Neural cell (in vitro differentiated cells): ENCODE measurements at regions not wholly inside any gene's neighbourhood (a gene's known extent, or its start where the extent isn't known, plus 50 kb on each side); places are given as distances from the start of the nearest gene placed in this dataset.

ENCODE experiments used
- H2AFZ ChIP-seq: fragments of 200-600, 300-800 bp; sonication (generic), shearing (Covaris generic); 2 replicates; pipeline ENCODE4 v1.6.0; 2014; ENCODE audit warnings: low read depth, mild to moderate bottlenecking, antibody characterized with exemption, low read length, moderate library complexity
- H3F3A ChIP-seq: fragments of 200-600 bp; shearing (Covaris generic); 2 replicates; pipeline ENCODE4 v1.6.1; 2016; ENCODE audit warnings: mild to moderate bottlenecking, moderate library complexity, mixed read lengths, antibody characterized with exemption, low read length; ENCODE audit not compliant: insufficient read depth, poor library complexity, severe bottlenecking
- H3K27ac ChIP-seq: fragments of 200-600, 300-800 bp; sonication (generic), shearing (Covaris generic); 2 replicates; pipeline ENCODE4 v1.5.1; 2014; ENCODE audit warnings: mild to moderate bottlenecking, low read length, moderate library complexity
- H3K27me3 ChIP-seq: fragments of 300-800, 200-600 bp; sonication (generic), shearing (Covaris generic); 2 replicates; pipeline ENCODE4 v1.6.0; 2014; ENCODE audit warnings: mild to moderate bottlenecking, low read depth, low read length, moderate library complexity; ENCODE audit not compliant: insufficient read depth
- H3K36me3 ChIP-seq: fragments of 300-800, 200-600 bp; sonication (generic), shearing (Covaris generic); 2 replicates; pipeline ENCODE4 v1.5.1; 2014; ENCODE audit warnings: mild to moderate bottlenecking, antibody characterized with exemption, low read length, moderate library complexity; ENCODE audit not compliant: insufficient read depth
- H3K4me2 ChIP-seq: fragments of 300-800, 200-600 bp; sonication (generic), shearing (Covaris generic); 2 replicates; pipeline ENCODE4 v1.6.0; 2014; ENCODE audit warnings: mild to moderate bottlenecking, low read length
- H3K4me3 ChIP-seq: fragments of 300-800, 200-600 bp; sonication (generic), shearing (Covaris generic); 2 replicates; pipeline ENCODE4 v1.5.1; 2014; ENCODE audit warnings: mild to moderate bottlenecking, low read length, moderate library complexity
- H3K79me2 ChIP-seq: fragments of 200-600 bp; shearing (Covaris generic); replicated peaks from 2 replicates; pipeline ENCODE4 v1.6.0; 2014; ENCODE audit warnings: mild to moderate bottlenecking, low read length, moderate library complexity; ENCODE audit not compliant: insufficient read depth
- H3K9ac ChIP-seq: fragments of 300-800, 200-600 bp; sonication (generic), shearing (Covaris generic); 2 replicates; pipeline ENCODE4 v1.6.1; 2016; ENCODE audit warnings: mild to moderate bottlenecking, low read length, mixed read lengths
- H3K9me2 ChIP-seq: fragments of 200-600 bp; shearing (Covaris generic); 2 replicates; pipeline ENCODE4 v1.6.1; 2016; ENCODE audit warnings: mild to moderate bottlenecking, low read length, mixed read lengths; ENCODE audit not compliant: insufficient read depth
- H3K9me3 ChIP-seq: fragments of 200-600, 300-800 bp; sonication (generic), shearing (Covaris generic); 2 replicates; pipeline ENCODE4 v1.6.1; 2016; ENCODE audit warnings: mild to moderate bottlenecking, mixed run types, low read length, moderate library complexity, mixed read lengths
- H4K20me1 ChIP-seq: fragments of 200-600 bp; shearing (Covaris generic); 2 replicates; pipeline ENCODE4 v1.6.1; 2016; ENCODE audit warnings: mild to moderate bottlenecking, mixed run types; ENCODE audit not compliant: insufficient read depth
- EP300 ChIP-seq: fragments of 450-650 bp; conservative IDR thresholded peaks from 2 replicates; pipeline ENCODE4 v1.6.1; 2014; ENCODE audit warnings: antibody characterized with exemption, mild to moderate bottlenecking, moderate library complexity; ENCODE audit not compliant: poor library complexity, severe bottlenecking
- EZH2 ChIP-seq: fragments of 200-600, 300-800 bp; shearing (Covaris generic), sonication (generic); IDR thresholded peaks from 2 replicates; pipeline ENCODE4 v1.6.1; 2014; ENCODE audit warnings: antibody characterized with exemption, low read length, borderline replicate concordance, mild to moderate bottlenecking; ENCODE audit not compliant: insufficient read depth, poor library complexity, severe bottlenecking
- MXI1 ChIP-seq: fragments of 450-650 bp; conservative IDR thresholded peaks from 2 replicates; pipeline ENCODE4 v1.6.1; 2014; ENCODE audit warnings: antibody characterized with exemption, mild to moderate bottlenecking; ENCODE audit not compliant: poor library complexity, severe bottlenecking
- POLR2AphosphoS5 ChIP-seq: IDR thresholded peaks from 2 replicates; pipeline ENCODE4 v1.6.1; 2012
- RAD21 ChIP-seq: fragments of 450-650 bp; conservative IDR thresholded peaks from 2 replicates; pipeline ENCODE4 v1.6.1; 2014; ENCODE audit warnings: antibody characterized with exemption, mild to moderate bottlenecking, moderate library complexity
- SMC3 ChIP-seq: fragments of 450-650 bp; conservative IDR thresholded peaks from 2 replicates; pipeline ENCODE4 v1.6.1; 2014; ENCODE audit warnings: antibody characterized with exemption, mild to moderate bottlenecking, moderate library complexity; ENCODE audit not compliant: poor library complexity
- TAF1 ChIP-seq: IDR thresholded peaks from 2 replicates; pipeline ENCODE4 v1.6.1; 2012; ENCODE audit warnings: low read depth
- TF ChIP-seq, protein P1 (sequence below): IDR thresholded peaks from 2 replicates; pipeline ENCODE4 v1.6.1; 2012; ENCODE audit warnings: borderline replicate concordance
- TF ChIP-seq, protein P2 (sequence below): fragments of 450-650 bp; IDR thresholded peaks from 2 replicates; pipeline ENCODE4 v1.5.1; 2014; ENCODE audit warnings: antibody characterized with exemption, mild to moderate bottlenecking, moderate library complexity; ENCODE audit not compliant: poor library complexity, severe bottlenecking

DNA sequence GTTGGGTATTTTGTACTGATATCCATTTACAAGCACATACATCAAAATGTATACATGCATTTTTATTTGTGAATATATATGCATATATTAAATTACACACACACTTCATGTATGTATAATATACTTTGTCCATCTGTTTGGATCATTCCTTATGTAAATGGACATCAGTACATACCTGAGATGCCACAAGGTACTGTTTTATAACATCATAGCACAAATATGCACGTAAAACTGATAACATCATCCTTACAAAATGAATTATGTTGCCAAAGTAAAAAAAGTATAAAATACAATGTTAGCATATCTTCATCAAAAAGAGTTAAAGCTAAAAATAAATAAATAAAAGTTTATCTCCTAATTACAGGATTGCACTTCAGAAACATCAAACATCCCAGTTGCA, 634.8 kb upstream of the UBE2E2 start:
- H3K9ac ChIP-seq: no peak overlapping the region
- H3K36me3 ChIP-seq: no peaks in the 10 kb centered on the region
- H3K27me3 ChIP-seq: no peaks in the 10 kb centered on the region
- H3K9me3 ChIP-seq: no peaks in the 10 kb centered on the region
- H3K9me2 ChIP-seq: no peaks in the 10 kb centered on the region
- no peaks in the 10 kb centered on the region for H3K79me2 ChIP-seq
- H4K20me1 ChIP-seq: no peaks in the 10 kb centered on the region
- H2AFZ ChIP-seq: no peak overlapping the region
- H3K27ac ChIP-seq: no peak overlapping the region
- no peak overlapping the region for H3K4me2 ChIP-seq
- H3F3A ChIP-seq: no peaks in the 10 kb centered on the region
- no peak overlapping the region for H3K4me3 ChIP-seq
- no peak for TF ChIP-seq TAF1
- no peak for TF ChIP-seq SMC3
- TF ChIP-seq EP300: no peak
- TF ChIP-seq, protein P1, sequence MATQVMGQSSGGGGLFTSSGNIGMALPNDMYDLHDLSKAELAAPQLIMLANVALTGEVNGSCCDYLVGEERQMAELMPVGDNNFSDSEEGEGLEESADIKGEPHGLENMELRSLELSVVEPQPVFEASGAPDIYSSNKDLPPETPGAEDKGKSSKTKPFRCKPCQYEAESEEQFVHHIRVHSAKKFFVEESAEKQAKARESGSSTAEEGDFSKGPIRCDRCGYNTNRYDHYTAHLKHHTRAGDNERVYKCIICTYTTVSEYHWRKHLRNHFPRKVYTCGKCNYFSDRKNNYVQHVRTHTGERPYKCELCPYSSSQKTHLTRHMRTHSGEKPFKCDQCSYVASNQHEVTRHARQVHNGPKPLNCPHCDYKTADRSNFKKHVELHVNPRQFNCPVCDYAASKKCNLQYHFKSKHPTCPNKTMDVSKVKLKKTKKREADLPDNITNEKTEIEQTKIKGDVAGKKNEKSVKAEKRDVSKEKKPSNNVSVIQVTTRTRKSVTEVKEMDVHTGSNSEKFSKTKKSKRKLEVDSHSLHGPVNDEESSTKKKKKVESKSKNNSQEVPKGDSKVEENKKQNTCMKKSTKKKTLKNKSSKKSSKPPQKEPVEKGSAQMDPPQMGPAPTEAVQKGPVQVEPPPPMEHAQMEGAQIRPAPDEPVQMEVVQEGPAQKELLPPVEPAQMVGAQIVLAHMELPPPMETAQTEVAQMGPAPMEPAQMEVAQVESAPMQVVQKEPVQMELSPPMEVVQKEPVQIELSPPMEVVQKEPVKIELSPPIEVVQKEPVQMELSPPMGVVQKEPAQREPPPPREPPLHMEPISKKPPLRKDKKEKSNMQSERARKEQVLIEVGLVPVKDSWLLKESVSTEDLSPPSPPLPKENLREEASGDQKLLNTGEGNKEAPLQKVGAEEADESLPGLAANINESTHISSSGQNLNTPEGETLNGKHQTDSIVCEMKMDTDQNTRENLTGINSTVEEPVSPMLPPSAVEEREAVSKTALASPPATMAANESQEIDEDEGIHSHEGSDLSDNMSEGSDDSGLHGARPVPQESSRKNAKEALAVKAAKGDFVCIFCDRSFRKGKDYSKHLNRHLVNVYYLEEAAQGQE: no peak
- no peak for TF ChIP-seq MXI1
- TF ChIP-seq, protein P2, sequence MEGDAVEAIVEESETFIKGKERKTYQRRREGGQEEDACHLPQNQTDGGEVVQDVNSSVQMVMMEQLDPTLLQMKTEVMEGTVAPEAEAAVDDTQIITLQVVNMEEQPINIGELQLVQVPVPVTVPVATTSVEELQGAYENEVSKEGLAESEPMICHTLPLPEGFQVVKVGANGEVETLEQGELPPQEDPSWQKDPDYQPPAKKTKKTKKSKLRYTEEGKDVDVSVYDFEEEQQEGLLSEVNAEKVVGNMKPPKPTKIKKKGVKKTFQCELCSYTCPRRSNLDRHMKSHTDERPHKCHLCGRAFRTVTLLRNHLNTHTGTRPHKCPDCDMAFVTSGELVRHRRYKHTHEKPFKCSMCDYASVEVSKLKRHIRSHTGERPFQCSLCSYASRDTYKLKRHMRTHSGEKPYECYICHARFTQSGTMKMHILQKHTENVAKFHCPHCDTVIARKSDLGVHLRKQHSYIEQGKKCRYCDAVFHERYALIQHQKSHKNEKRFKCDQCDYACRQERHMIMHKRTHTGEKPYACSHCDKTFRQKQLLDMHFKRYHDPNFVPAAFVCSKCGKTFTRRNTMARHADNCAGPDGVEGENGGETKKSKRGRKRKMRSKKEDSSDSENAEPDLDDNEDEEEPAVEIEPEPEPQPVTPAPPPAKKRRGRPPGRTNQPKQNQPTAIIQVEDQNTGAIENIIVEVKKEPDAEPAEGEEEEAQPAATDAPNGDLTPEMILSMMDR: no peak
- TF ChIP-seq POLR2AphosphoS5: no peak
- TF ChIP-seq RAD21: no peak
- TF ChIP-seq EZH2: no peak

DNA sequence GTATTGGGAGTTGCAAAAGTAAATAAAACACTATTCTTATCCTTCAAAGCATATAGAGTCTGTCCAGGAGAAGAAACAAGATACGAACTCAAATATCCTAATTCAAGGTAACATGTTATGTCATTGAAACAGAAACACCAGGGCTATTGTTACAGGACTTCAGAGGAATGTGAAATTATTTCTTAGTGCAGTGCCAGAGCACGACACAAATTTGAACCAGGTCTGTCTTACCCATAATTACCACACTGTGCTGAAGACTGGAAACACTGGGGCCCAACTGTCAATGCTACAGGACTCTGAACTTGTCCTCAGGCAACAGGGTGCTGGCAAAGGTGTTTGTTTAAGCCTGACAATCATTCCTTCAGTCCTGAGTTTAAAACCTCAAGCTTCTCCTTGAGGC, 633.6 kb upstream of the UBE2E2 start:
- no peaks in the 10 kb centered on the region for H3K79me2 ChIP-seq
- no peaks in the 10 kb centered on the region for H3F3A ChIP-seq
- H3K4me2 ChIP-seq: no peak overlapping the region
- no peak overlapping the region for H3K9ac ChIP-seq
- no peaks in the 10 kb centered on the region for H3K9me3 ChIP-seq
- H4K20me1 ChIP-seq: no peaks in the 10 kb centered on the region
- H3K9me2 ChIP-seq: no peaks in the 10 kb centered on the region
- TF ChIP-seq, protein P2: no peak
- TF ChIP-seq MXI1: no peak
- no peak for TF ChIP-seq RAD21
- no peak for TF ChIP-seq POLR2AphosphoS5
- TF ChIP-seq SMC3: no peak
- no peak for TF ChIP-seq EP300
- no peak for TF ChIP-seq EZH2
- H2AFZ ChIP-seq: no peak overlapping the region
- no peak overlapping the region for H3K4me3 ChIP-seq
- H3K27ac ChIP-seq: no peak overlapping the region
- no peaks in the 10 kb centered on the region for H3K27me3 ChIP-seq
- H3K36me3 ChIP-seq: no peaks in the 10 kb centered on the region
